Stimulated activated CD8-positive, alpha-beta memory T cell treated with anti-CD3 and anti-CD28 coated beads, Interleukin-12 subunit alpha, Interleukin-12 subunit beta, amount 100 ng/mL, for 1 hour (primary cell): ENCODE measurements at regions not wholly inside any gene's neighbourhood (a gene's known extent, or its start where the extent isn't known, plus 50 kb on each side); places are given as distances from the start of the nearest gene placed in this dataset.
"Not testable (repeated sequence)": the region's sequence is repeated elsewhere in the genome, so short reads cannot be mapped to it uniquely, and the experiment has no call there.

Source experiments
- DNase-seq: peaks from one replicate; pipeline ENCODE4 v3.0.0-alpha.2; 2020; ENCODE audit warnings: low read depth

DNA sequence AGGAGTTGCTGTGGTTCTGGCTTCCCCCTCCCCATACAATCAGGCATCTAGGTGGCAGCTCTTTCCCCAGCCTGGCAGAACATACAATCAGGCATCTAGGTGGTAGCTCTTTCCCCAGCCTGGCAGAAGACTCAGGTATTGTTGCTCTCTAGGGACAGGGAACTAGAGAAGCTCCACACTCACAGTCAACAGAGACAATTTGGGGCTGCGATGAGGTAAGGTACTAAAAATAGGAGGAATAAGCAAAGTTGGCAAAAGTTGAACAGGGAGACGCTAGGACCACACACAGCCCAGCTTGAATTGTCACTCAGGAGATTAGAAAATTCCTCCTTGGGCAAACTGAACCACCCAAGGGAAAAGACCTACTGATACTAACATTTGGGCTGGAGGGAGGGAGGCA is 315.5 kb upstream of the CDH5 start:
- DNase-seq, result no peak

- DNase-seq, result no peak
Observed at GRCh38 chr16:66049865-66050264, 316.6 kb upstream of the CDH5 start.

GRCh38 chr16:66045626-66046025 is 320.9 kb upstream of the CDH5 start:
- no peak for DNase-seq

GRCh38 chr16:66044556-66044955 is 321.9 kb upstream of the CDH5 start:
- no peak for DNase-seq

- DNase-seq, result no peak
Observed at GRCh38 chr16:66044089-66044488, 322.4 kb upstream of the CDH5 start.

GRCh38 chr16:66043326-66043725 is 323.2 kb upstream of the CDH5 start:
- DNase-seq, result no peak

DNA sequence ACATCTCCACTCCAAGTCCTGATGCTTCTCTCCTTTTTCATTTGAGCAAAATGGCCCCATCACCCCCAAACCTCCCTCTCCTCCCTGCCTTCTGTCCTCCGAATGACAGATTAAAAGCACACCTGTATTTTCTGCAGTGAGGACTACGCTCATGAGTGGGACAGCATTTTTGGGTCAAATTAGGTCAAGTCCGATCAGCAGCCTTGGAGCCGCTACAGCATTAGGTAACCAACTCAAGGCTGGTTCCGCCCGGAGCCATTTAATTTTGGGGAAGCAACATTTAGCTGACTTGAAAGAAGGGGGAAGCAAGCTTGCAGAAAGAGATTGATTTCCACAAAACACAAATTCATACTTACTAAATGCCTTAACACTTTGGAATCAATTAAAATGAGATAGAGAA is 324.1 kb upstream of the CDH5 start:
- DNase-seq, result no peak

- no peak for DNase-seq
Observed at GRCh38 chr16:66041907-66042306, 324.6 kb upstream of the CDH5 start.

DNA sequence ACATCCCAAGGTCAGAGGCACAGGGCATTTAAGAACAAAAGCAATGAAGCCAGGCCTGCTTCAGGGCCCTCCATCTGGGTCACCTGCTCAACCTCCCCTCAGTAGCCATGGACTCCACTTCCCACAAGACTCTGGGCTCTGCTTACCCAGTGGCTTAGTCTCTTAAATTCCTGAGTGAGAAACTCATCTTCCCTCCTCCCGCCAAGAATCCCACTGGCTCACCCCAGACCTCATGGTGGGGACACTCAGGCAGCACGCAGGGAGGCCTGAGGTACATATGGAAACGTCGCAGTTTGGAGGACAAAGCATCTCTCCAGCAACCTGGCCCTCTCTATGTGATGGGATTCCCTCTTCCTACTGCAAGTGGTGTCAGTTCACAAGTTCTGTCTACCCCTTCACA is 326.7 kb upstream of the CDH5 start:
- no peak for DNase-seq

- DNase-seq, result no peak
Observed at GRCh38 chr16:66036793-66037715, 329.4 kb upstream of the CDH5 start.

GRCh38 chr16:66036184-66036583 is 330.3 kb upstream of the CDH5 start:
- DNase-seq, result no peak

DNA sequence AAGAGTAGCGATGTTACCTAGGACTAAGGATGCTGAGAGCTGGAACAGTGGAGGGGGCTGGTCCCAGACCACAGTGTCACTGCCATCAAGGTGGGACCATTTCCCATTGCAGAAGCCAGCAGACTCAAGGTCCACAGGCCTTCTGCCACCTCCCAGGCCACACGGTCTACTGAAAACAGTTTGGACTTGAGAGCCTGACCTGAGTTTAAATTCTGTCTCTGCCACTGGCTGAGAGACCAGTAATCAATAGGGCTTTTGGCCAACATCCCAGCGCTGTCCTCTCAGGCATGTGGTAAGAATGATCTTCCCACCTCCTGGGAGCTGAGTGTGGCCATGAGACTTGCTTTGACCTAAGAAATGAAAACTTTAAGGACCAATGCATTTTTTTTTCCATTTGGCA is 331.4 kb upstream of the CDH5 start:
- no peak for DNase-seq

- no peak for DNase-seq
Observed at GRCh38 chr16:66032841-66033240, 333.6 kb upstream of the CDH5 start.

- DNase-seq, result no peak
Observed at GRCh38 chr16:66030036-66030435, 336.5 kb upstream of the CDH5 start.

- no peak for DNase-seq
Observed at GRCh38 chr16:66028510-66029216, 337.8 kb upstream of the CDH5 start.

DNA sequence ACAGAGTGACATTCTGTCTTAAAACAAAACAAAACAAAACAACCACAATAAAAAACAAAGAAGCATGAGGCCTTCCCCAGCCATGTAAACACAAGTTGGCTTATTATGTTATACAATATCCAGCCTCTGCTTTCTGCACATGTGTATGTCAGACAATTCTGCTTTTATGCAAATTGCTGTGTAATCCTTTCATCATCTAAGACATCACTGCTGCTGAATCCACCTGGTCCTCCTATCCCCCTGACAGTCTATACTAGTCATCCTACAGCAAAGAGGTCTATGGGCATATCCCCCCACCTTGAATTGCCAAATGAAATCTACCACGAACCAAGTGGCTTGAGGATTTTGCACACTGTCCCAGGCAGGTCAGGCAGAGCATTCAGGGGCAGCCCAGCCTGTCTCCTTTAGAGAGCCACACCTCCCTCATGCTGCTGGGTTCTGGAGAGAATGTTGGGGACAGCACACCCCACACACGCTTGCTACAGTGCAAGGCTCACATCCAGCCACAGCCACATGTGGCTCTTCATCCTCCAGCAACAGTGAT is 339.6 kb upstream of the CDH5 start:
- DNase-seq, result no peak

- no peak for DNase-seq
Observed at GRCh38 chr16:66026211-66026610, 340.3 kb upstream of the CDH5 start.

DNA sequence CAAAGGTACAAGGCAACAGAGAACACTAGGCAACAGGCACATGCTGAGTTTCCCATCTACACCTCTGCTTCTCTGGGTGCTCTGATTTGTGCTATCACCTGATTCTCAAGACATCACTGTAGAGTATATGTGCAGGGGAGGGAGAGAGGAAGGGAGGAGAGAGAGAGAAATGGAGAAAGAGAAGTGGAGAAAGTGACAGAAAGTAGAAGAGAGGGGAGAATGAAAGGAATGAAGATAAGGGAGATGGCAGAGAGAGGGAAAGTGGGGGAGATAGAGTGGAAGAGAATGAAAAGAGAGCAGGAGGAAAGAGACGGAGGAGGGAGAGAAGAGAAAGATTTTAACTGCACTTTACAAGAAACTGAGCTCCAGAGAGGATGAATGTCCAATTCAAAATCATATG is 340.7 kb upstream of the CDH5 start:
- DNase-seq, result no peak

DNA sequence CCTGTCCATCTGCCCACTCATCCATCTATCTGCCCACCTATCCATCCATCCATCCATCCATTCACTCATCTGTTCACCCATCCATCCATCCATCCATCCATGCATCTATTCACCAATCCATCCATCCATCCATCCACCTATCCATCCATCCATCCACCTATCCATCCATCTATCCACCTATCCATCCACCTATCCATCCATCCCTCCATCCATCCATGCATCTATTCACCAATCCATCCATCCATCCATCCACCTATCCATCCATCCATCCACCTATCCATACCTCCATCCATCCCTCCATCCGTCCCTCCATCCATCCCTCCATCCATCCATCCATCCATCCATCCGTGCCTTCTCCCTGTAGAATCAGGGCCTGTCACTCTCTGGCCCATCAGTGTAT is 341.9 kb upstream of the CDH5 start:
- not testable (repeated sequence) for DNase-seq

- DNase-seq, result no peak
Observed at GRCh38 chr16:66023481-66023880, 343.0 kb upstream of the CDH5 start.

- no peak for DNase-seq
Observed at GRCh38 chr16:66020642-66021041, 345.8 kb upstream of the CDH5 start.

- DNase-seq, result no peak
Observed at GRCh38 chr16:66020046-66020445, 346.4 kb upstream of the CDH5 start.

DNA sequence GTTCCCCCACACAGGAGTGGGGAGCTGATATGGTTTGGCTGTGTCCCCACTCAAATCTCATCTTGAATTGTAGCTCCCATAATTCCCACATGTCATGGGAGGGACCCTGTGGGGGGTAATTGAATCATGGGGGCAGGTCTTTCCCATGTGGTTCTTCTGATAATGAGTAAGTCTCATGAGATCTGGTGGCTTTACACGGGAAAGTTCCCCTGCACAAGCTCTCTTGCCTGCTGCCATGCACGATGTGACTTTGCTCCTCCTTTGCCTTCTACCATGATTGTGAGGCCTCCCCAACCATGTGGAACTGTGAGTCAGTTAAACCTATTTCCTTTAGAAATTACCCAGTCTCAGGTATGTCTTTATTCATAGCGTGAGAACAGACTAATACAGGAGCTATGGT is 347.0 kb upstream of the CDH5 start:
- DNase-seq, result not testable (repeated sequence)
